ENCODE measurements at regions not wholly inside any gene's neighbourhood (a gene's known extent, or its start where the extent isn't known, plus 50 kb on each side); places are given as distances from the start of the nearest gene placed in this dataset.
A peak's percentile ranks its signal among the peaks of the same experiment; 100 is the strongest.

GRCh38 chr3:127134887-127135240 is 58.1 kb upstream of the PRR23E start:
- DNase-seq: no peak
- H2BK120ac ChIP-seq (ENCODE audit: low read depth, low read length, poor library complexity, severe bottlenecking): no peak overlapping the region
- no peak overlapping the region for H3K4ac ChIP-seq (ENCODE audit: low read depth, low read length)
- H3K27me3 ChIP-seq (ENCODE audit: insufficient read depth, low read length): peaks cover 11% of the 10 kb centered on the region; the same call in 1 of the 2 replicates
- H3K18ac ChIP-seq (ENCODE audit: insufficient read length, low read depth, low read length): no peak overlapping the region
- H3T11ph ChIP-seq (ENCODE audit: low read length): no peak overlapping the region
- H2BK5ac ChIP-seq (ENCODE audit: insufficient read length, low read length): no peak overlapping the region
- H2BK12ac ChIP-seq (ENCODE audit: insufficient read length, low read depth, low read length): no peak overlapping the region
- H3K9me3 ChIP-seq (ENCODE audit: control insufficient read depth, low read depth, low read length): no peaks in the 10 kb centered on the region
- H4K91ac ChIP-seq (ENCODE audit: insufficient read length, low read depth, low read length): no peak overlapping the region
- H4K5ac ChIP-seq (ENCODE audit: insufficient read length, low read depth, low read length): no peak overlapping the region
- Mint-ChIP-seq H3K36me3 (ENCODE audit: insufficient read depth in 1 of 3, low read depth in 3 of 3) (peaks cover 0 to 2% (median 0%) of the 10 kb centered on the region in 3 experiments; a peak in 3 of 7 replicates), H3K4me3 (peak overlapping the region; percentile 47 to 57; a peak in 3 of 5 replicates), H3K4me1 (peaks cover 28 to 43% of the 10 kb centered on the region in 2 experiments), H3K27ac (no peak overlapping the region), H3K27me3 (ENCODE audit: low read depth) (peaks cover 47% of the 10 kb centered on the region), H3K9me3 (peaks cover 0 to 5% of the 10 kb centered on the region in 2 experiments; a peak in 1 of 5 replicates)
- H3K23ac ChIP-seq (ENCODE audit: insufficient read length, low read depth, low read length): no peak overlapping the region
- H3K23me2 ChIP-seq (ENCODE audit: insufficient read length, low read depth, low read length, poor library complexity, severe bottlenecking): no peaks in the 10 kb centered on the region
- TF ChIP-seq CTCF (conservative IDR thresholded peaks at IDR 0.05): no peak
- H2BK20ac ChIP-seq (ENCODE audit: low read depth, low read length, poor library complexity, severe bottlenecking): no peak overlapping the region
- no CpG with 5 or more reads among the region's 5 CpGs for WGBS (ENCODE audit: extremely low coverage, insufficient read length, low lambda C conversion rate)
- no peaks in the 10 kb centered on the region for H3K79me1 ChIP-seq (ENCODE audit: insufficient read depth, low read depth, low read length, poor library complexity, severe bottlenecking)
- H3K56ac ChIP-seq (ENCODE audit: insufficient read length, low read depth, low read length): no peak overlapping the region
- H2AK5ac ChIP-seq (ENCODE audit: insufficient read length, low read length): no peak overlapping the region
- no peak overlapping the region for H3K9ac ChIP-seq (ENCODE audit: extremely low read depth, insufficient read length, low read length)
- no peak overlapping the region for H3K14ac ChIP-seq (ENCODE audit: insufficient read depth, low read length)
- H3K4me2 ChIP-seq (ENCODE audit: insufficient read depth, insufficient read length, low read length): no peak overlapping the region
- peaks cover 6% of the 10 kb centered on the region; the same call in 1 of the 2 replicates for H3K4me1 ChIP-seq (ENCODE audit: insufficient read depth, low read length)
- peaks cover 2% of the 10 kb centered on the region for H4K20me1 ChIP-seq (ENCODE audit: control insufficient read depth, insufficient read depth, insufficient read length)
- no peak overlapping the region for H2BK15ac ChIP-seq (ENCODE audit: low read depth, low read length)
- H4K8ac ChIP-seq (replicated peaks; ENCODE audit: insufficient read length, low read depth, low read length): no peak overlapping the region
- H2AFZ ChIP-seq (ENCODE audit: low read length): no peak overlapping the region
- H3K79me2 ChIP-seq (ENCODE audit: insufficient read depth, low read length): no peaks in the 10 kb centered on the region
- H3K27ac ChIP-seq (ENCODE audit: insufficient read length, low read depth, low read length): no peak overlapping the region

Measured in H9 (cell line).